ENCODE measurements at regions not wholly inside any gene's neighbourhood (a gene's known extent, or its start where the extent isn't known, plus 50 kb on each side); places are given as distances from the start of the nearest gene placed in this dataset.
"Not testable (repeated sequence)": the region's sequence is repeated elsewhere in the genome, so short reads cannot be mapped to it uniquely, and the experiment has no call there.

- no peaks in the 10 kb centered on the region for H3K79me2 ChIP-seq (ENCODE audit: control insufficient read depth, insufficient read depth, low read length)
- no peak overlapping the region for H3K23ac ChIP-seq (ENCODE audit: low read length)
- no peak overlapping the region for H3K56ac ChIP-seq (ENCODE audit: low read length)
- no peak overlapping the region for H4K8ac ChIP-seq (ENCODE audit: low read depth, low read length)
- H2BK5ac ChIP-seq (ENCODE audit: low read length) = no peak overlapping the region
- DNase-seq = no peak
- H3K18ac ChIP-seq (ENCODE audit: low read length) = no peak overlapping the region
- H3K4me1 ChIP-seq (ENCODE audit: control insufficient read depth, low read depth, low read length) = no peaks in the 10 kb centered on the region
- no peak overlapping the region for H2AK5ac ChIP-seq (ENCODE audit: low read length)
- H2BK15ac ChIP-seq (replicated peaks; ENCODE audit: low read depth) = no peak overlapping the region
- H2BK120ac ChIP-seq (ENCODE audit: low read depth, low read length) = no peak overlapping the region
- H3K36me3 ChIP-seq (ENCODE audit: control insufficient read depth, insufficient read depth, low read length) = no peaks in the 10 kb centered on the region
- no peak overlapping the region for H3K4me3 ChIP-seq (ENCODE audit: low read length)
- no peak overlapping the region for H3K9ac ChIP-seq (ENCODE audit: low read length)
- H3K4me2 ChIP-seq (ENCODE audit: low read length) = no peak overlapping the region
- no CpG with 5 or more reads among the region's 7 CpGs for WGBS (ENCODE audit: extremely low coverage, insufficient coverage, low lambda C conversion rate)
- no peak overlapping the region for H4K5ac ChIP-seq (ENCODE audit: low read length)
- peaks cover 9% of the 10 kb centered on the region for H3K27me3 ChIP-seq (ENCODE audit: insufficient read depth, low read length, poor library complexity)
- no peak overlapping the region for H3K27ac ChIP-seq (ENCODE audit: low read depth, low read length)
- no peak overlapping the region for H3K4ac ChIP-seq (ENCODE audit: low read depth, low read length)
- H3K79me1 ChIP-seq (ENCODE audit: low read length) = no peaks in the 10 kb centered on the region
Observed at GRCh38 chr22:22375576-22376351, 131.2 kb downstream of the VPREB1 start.

DNA sequence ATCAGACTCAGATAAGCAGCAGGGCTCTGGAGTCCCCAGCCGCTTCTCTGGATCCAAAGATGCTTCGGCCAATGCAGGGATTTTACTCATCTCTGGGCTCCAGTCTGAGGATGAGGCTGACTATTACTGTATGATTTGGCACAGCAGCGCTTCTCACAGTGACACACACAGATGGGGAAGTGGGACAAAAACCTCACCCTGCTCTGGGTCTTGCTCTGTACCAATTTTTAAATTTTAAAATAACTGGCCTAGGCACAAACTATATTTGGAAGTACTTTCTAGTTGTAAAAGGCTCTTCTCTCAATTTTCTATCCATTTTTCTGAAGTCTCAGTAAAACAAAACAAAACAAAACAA lies 131.7 kb downstream of the VPREB1 start:
- WGBS (ENCODE audit: extremely low coverage, insufficient coverage, low lambda C conversion rate) = no CpG with 5 or more reads among the region's 3 CpGs
- no peak overlapping the region for H3K4me2 ChIP-seq (ENCODE audit: low read length)
- no peak overlapping the region for H3K4ac ChIP-seq (ENCODE audit: low read depth, low read length)
- H3K27ac ChIP-seq (ENCODE audit: low read depth, low read length) = no peak overlapping the region
- H3K79me1 ChIP-seq (ENCODE audit: low read length) = no peaks in the 10 kb centered on the region
- no peak overlapping the region for H2BK15ac ChIP-seq (replicated peaks; ENCODE audit: low read depth)
- H2AK5ac ChIP-seq (ENCODE audit: low read length) = no peak overlapping the region
- H3K27me3 ChIP-seq (ENCODE audit: insufficient read depth, low read length, poor library complexity) = peaks cover 9% of the 10 kb centered on the region
- H3K79me2 ChIP-seq (ENCODE audit: control insufficient read depth, insufficient read depth, low read length) = no peaks in the 10 kb centered on the region
- H3K56ac ChIP-seq (ENCODE audit: low read length) = no peak overlapping the region
- no peak overlapping the region for H3K18ac ChIP-seq (ENCODE audit: low read length)
- no peak overlapping the region for H4K8ac ChIP-seq (ENCODE audit: low read depth, low read length)
- no peak overlapping the region for H2BK120ac ChIP-seq (ENCODE audit: low read depth, low read length)
- no peak for DNase-seq
- H3K4me3 ChIP-seq (ENCODE audit: low read length) = no peak overlapping the region
- no peak overlapping the region for H3K9ac ChIP-seq (ENCODE audit: low read length)
- H4K5ac ChIP-seq (ENCODE audit: low read length) = no peak overlapping the region
- no peak overlapping the region for H2BK5ac ChIP-seq (ENCODE audit: low read length)
- no peaks in the 10 kb centered on the region for H3K4me1 ChIP-seq (ENCODE audit: control insufficient read depth, low read depth, low read length)
- no peaks in the 10 kb centered on the region for H3K36me3 ChIP-seq (ENCODE audit: control insufficient read depth, insufficient read depth, low read length)
- no peak overlapping the region for H3K23ac ChIP-seq (ENCODE audit: low read length)

DNA sequence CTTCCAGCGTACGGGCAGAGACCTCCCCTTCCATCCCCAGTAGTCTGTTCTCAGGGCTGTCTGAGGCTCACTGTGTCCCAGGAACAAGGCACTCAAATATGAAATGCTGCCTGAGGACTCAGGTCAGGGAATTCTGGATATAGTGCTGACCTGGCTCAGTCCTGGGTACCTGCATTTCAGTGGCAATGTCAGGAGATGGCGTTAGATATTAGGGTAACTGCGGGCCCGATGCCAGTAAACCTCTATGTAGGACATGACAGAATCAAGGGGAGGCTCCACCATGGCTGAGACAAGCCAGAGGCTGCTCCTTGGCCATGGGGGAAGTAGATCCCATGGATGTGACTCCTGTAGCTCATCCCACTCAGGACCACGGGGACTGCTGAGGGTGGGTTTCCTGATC lies 131.7 kb downstream of the ZNF280B start:
- H3K79me1 ChIP-seq (ENCODE audit: low read length); H2BK5ac ChIP-seq (ENCODE audit: low read length); H3K4me3 ChIP-seq (ENCODE audit: low read length); H4K8ac ChIP-seq (ENCODE audit: low read depth, low read length); H2BK15ac ChIP-seq (replicated peaks; ENCODE audit: low read depth); DNase-seq; H3K9ac ChIP-seq (ENCODE audit: low read length); H3K23ac ChIP-seq (ENCODE audit: low read length); H3K4me2 ChIP-seq (ENCODE audit: low read length); H3K4ac ChIP-seq (ENCODE audit: low read depth, low read length); H3K56ac ChIP-seq (ENCODE audit: low read length); H3K18ac ChIP-seq (ENCODE audit: low read length); H3K4me1 ChIP-seq (ENCODE audit: control insufficient read depth, low read depth, low read length); H4K5ac ChIP-seq (ENCODE audit: low read length); H2BK120ac ChIP-seq (ENCODE audit: low read depth, low read length); H3K79me2 ChIP-seq (ENCODE audit: control insufficient read depth, insufficient read depth, low read length); H3K36me3 ChIP-seq (ENCODE audit: control insufficient read depth, insufficient read depth, low read length); H3K27me3 ChIP-seq (ENCODE audit: insufficient read depth, low read length, poor library complexity); H2AK5ac ChIP-seq (ENCODE audit: low read length); H3K27ac ChIP-seq (ENCODE audit: low read depth, low read length): not testable (repeated sequence)
- WGBS (ENCODE audit: extremely low coverage, insufficient coverage, low lambda C conversion rate) = no CpG with 5 or more reads among the region's 6 CpGs

DNA sequence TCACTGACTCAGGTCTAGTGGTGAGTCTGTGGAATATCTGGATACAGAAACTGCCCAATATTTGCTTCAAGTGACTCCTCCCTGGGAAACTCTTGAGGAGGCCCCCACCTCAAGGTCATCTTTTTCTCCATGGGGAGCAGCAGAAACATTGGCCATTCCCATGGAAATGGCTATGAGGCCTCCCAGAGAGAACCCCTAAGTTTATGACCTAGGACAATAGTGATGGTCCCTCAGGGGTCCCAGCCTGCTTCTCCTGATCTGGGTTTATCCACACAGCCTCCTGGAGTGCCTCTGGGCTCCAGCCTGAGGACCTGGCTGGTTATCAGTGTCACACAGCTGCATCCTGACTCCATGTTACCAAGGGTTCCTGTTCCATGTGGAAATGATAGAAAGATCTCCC lies 131.2 kb downstream of the ZNF280B start:
- H3K79me2 ChIP-seq (ENCODE audit: control insufficient read depth, insufficient read depth, low read length) = no peaks in the 10 kb centered on the region
- no peak overlapping the region for H3K4me2 ChIP-seq (ENCODE audit: low read length)
- no peak overlapping the region for H2BK120ac ChIP-seq (ENCODE audit: low read depth, low read length)
- H4K8ac ChIP-seq (ENCODE audit: low read depth, low read length) = no peak overlapping the region
- no peaks in the 10 kb centered on the region for H3K4me1 ChIP-seq (ENCODE audit: control insufficient read depth, low read depth, low read length)
- H3K36me3 ChIP-seq (ENCODE audit: control insufficient read depth, insufficient read depth, low read length) = no peaks in the 10 kb centered on the region
- H2BK5ac ChIP-seq (ENCODE audit: low read length) = no peak overlapping the region
- H3K27ac ChIP-seq (ENCODE audit: low read depth, low read length) = no peak overlapping the region
- no peak overlapping the region for H4K5ac ChIP-seq (ENCODE audit: low read length)
- no peak overlapping the region for H3K56ac ChIP-seq (ENCODE audit: low read length)
- H3K4me3 ChIP-seq (ENCODE audit: low read length) = no peak overlapping the region
- no peaks in the 10 kb centered on the region for H3K79me1 ChIP-seq (ENCODE audit: low read length)
- no peak overlapping the region for H3K23ac ChIP-seq (ENCODE audit: low read length)
- H2AK5ac ChIP-seq (ENCODE audit: low read length) = no peak overlapping the region
- no peak overlapping the region for H2BK15ac ChIP-seq (replicated peaks; ENCODE audit: low read depth)
- peaks cover 9% of the 10 kb centered on the region for H3K27me3 ChIP-seq (ENCODE audit: insufficient read depth, low read length, poor library complexity)
- no peak for DNase-seq
- no peak overlapping the region for H3K18ac ChIP-seq (ENCODE audit: low read length)
- H3K9ac ChIP-seq (ENCODE audit: low read length) = no peak overlapping the region
- H3K4ac ChIP-seq (ENCODE audit: low read depth, low read length) = no peak overlapping the region

DNA sequence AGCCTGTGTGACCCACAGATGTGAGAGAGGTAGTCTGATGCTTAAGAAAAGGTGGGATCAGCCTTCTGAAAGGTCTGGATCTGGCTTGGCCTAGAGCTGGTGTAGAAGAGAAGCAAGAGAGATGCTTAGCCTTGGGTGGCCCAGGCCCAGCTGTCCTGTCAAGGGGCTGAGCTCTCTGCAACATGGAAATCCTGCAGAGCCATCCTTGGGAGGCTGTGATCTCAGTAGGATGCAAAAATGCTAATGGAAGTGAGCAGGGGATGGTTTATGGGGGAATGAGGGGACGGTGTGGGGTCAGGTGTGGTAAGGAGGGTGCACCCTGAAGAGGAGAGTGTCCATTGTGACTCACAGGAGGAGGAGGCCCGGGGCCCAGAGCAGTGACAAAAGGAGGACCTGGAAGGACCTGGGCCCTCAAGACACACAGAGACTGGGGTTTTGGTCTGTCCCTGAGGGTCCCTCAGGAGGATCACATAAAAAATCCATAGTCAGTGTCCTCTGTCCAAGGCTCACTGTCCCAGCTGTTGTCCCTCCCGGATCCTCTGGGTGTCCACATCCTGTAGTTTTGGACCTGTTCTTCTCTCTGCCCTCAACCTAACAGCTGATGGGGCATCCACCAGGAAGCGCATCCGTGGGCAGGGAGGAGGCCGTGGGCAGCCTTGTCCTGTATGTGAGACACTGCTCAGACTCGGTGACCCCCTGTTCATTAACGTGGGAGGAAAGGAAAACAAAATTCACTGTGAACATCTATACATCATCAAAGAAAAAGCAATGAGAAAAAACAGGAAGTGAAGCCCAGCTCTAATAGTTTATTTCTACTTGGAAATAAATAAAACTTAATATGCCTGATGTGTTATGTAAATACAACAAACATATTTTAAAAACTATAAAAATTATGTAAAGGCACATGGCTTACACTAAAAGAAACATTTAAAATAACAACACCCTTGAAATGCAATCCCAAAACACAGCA lies 129.8 kb downstream of the ZNF280B start:
- Histone ChIP-seq H3K27ac (ENCODE audit: low read depth, low read length) (no peak overlapping the region), H2BK120ac (ENCODE audit: low read depth, low read length) (no peak overlapping the region), H4K8ac (ENCODE audit: low read depth, low read length) (no peak overlapping the region), H3K4me1 (ENCODE audit: control insufficient read depth, low read depth, low read length) (no peaks in the 10 kb centered on the region), H3K79me2 (ENCODE audit: control insufficient read depth, insufficient read depth, low read length) (no peaks in the 10 kb centered on the region), H3K9ac (ENCODE audit: low read length) (no peak overlapping the region), H3K36me3 (ENCODE audit: control insufficient read depth, insufficient read depth, low read length) (no peaks in the 10 kb centered on the region), H3K79me1 (ENCODE audit: low read length) (no peaks in the 10 kb centered on the region), H3K56ac (ENCODE audit: low read length) (no peak overlapping the region), H2BK5ac (ENCODE audit: low read length) (no peak overlapping the region), H3K23ac (ENCODE audit: low read length) (no peak overlapping the region), H2AK5ac (ENCODE audit: low read length) (no peak overlapping the region), H3K27me3 (ENCODE audit: insufficient read depth, low read length, poor library complexity) (peaks cover 7% of the 10 kb centered on the region), H3K4me3 (ENCODE audit: low read length) (no peak overlapping the region), H3K18ac (ENCODE audit: low read length) (no peak overlapping the region), H4K5ac (ENCODE audit: low read length) (no peak overlapping the region), H3K4ac (ENCODE audit: low read depth, low read length) (no peak overlapping the region), H2BK15ac (replicated peaks; ENCODE audit: low read depth) (no peak overlapping the region), H3K4me2 (ENCODE audit: low read length) (no peak overlapping the region)
- no peak for DNase-seq
- no CpG with 5 or more reads among the region's 8 CpGs for WGBS (ENCODE audit: extremely low coverage, insufficient coverage, low lambda C conversion rate)
